GM12878 (cell line): ENCODE measurements at regions not wholly inside any gene's neighbourhood (a gene's known extent, or its start where the extent isn't known, plus 50 kb on each side); places are given as distances from the start of the nearest gene placed in this dataset.

Experiments used
- ATAC-seq: fragments of 200-7000 bp; cut with Tn5 transposase; 3 replicates; pipeline ENCODE4 v1.9.1; 2020; ENCODE audit warnings: mild to moderate bottlenecking, moderate library complexity
- BruUV-seq: library from RNA; stranded (reverse); fragments of 400-500 nt; replicated peaks from 2 replicates; lab custom pipeline; 2021; lab: Mats Ljungman, UMichigan
- CTCF ChIA-PET: fragments of 300-600 bp; sonication (Branson Sonifier 250); formaldehyde crosslinking; extraction: SDS; loops from one replicate; lab custom pipeline; 2021; ENCODE audit warnings: inconsistent platforms; lab: Yijun Ruan, JAX
- POLR2A ChIA-PET: fragments of 350-600 bp; formaldehyde crosslinking; extraction: SDS; loops from one replicate; lab custom pipeline; 2021; ENCODE audit warnings: inconsistent platforms; lab: Charles Lee
- RAD21 ChIA-PET: fragments of 300-600 bp; sonication (Branson Sonifier 250); formaldehyde crosslinking; loops from one replicate; lab custom pipeline; 2023; ENCODE audit warnings: antibody characterized with exemption; ENCODE audit not compliant: unreplicated experiment; lab: Charles Lee
- SMC1A ChIA-PET: fragments of 300-600 bp; sonication (Branson Sonifier 250); formaldehyde crosslinking; loops from one replicate; lab custom pipeline; 2023; ENCODE audit not compliant: unreplicated experiment, uncharacterized antibody; lab: Charles Lee
- DNase-seq: peaks from one replicate; pipeline ENCODE4 v3.0.0-alpha.2; 2011; ENCODE audit warnings: low read depth, low spot score
- FAIRE-seq: peaks from 3 replicates; lab custom pipeline; 2011; peaks lifted over from hg19 to GRCh38; lab: Jason Lieb, UNC
- H2AFZ ChIP-seq: 2 replicates; pipeline ENCODE4 v1.6.0; 2011; ENCODE audit warnings: low read depth, low read length, control low read depth; ENCODE audit not compliant: control insufficient read depth
- H3K27ac ChIP-seq: 2 replicates; pipeline ENCODE4 v1.5.1; 2011; ENCODE audit warnings: control low read depth; ENCODE audit not compliant: control insufficient read depth, insufficient read depth
- H3K27me3 ChIP-seq, 2 experiments: replicated peaks in 1 of 2; 2 replicates each; pipeline versions ENCODE4 v1.6.0 to v1.6.1; 2011; ENCODE audit warnings: low read length in 1 of 2; ENCODE audit not compliant: control insufficient read depth in 2 of 2, insufficient read depth in 2 of 2
- H3K36me3 ChIP-seq, 2 experiments: 2 replicates each; pipeline ENCODE4 v1.5.1; 2011; ENCODE audit warnings: low read length in 1 of 2; ENCODE audit not compliant: control insufficient read depth in 2 of 2, insufficient read depth in 2 of 2
- H3K4me1 ChIP-seq: 2 replicates; pipeline ENCODE4 v1.6.1; 2011; ENCODE audit warnings: mild to moderate bottlenecking, low read length, moderate library complexity, mixed read lengths; ENCODE audit not compliant: control insufficient read depth, insufficient read depth
- H3K4me2 ChIP-seq: 2 replicates; pipeline ENCODE4 v1.6.0; 2011; ENCODE audit warnings: control low read depth; ENCODE audit not compliant: control insufficient read depth, insufficient read depth
- H3K4me3 ChIP-seq: fragments of 200-600 bp; sonication (generic); 2 replicates; pipeline ENCODE4 v1.5.1; 2016
- H3K79me2 ChIP-seq: 2 replicates; pipeline ENCODE4 v1.6.0; 2011; ENCODE audit warnings: low read length; ENCODE audit not compliant: control insufficient read depth, insufficient read depth
- H3K9ac ChIP-seq: 2 replicates; pipeline ENCODE4 v1.8.0; 2011; ENCODE audit warnings: low read length, control low read depth, mixed read lengths; ENCODE audit not compliant: control insufficient read depth, insufficient read depth
- H3K9me3 ChIP-seq: replicated peaks from 3 replicates; pipeline ENCODE4 v1.5.1; 2011; ENCODE audit warnings: mild to moderate bottlenecking, low read length; ENCODE audit not compliant: control insufficient read depth, insufficient read depth
- H4K20me1 ChIP-seq: 2 replicates; pipeline ENCODE4 v1.6.0; 2011; ENCODE audit not compliant: control insufficient read depth, insufficient read depth
- EED ChIP-seq: sonication (generic); IDR thresholded peaks from 2 replicates; pipeline ENCODE4 v1.6.1; 2016; ENCODE audit warnings: antibody characterized with exemption, low read depth
- RBBP5 ChIP-seq: fragments of 200-600 bp; sonication (generic); conservative IDR thresholded peaks from 2 replicates; pipeline ENCODE4 v1.6.1; 2016
- SMAD5 ChIP-seq: IDR thresholded peaks from 2 replicates; pipeline ENCODE4 v1.6.1; 2016; ENCODE audit warnings: antibody characterized with exemption, low read depth
- STAT3 ChIP-seq: IDR thresholded peaks from 2 replicates; pipeline ENCODE4 v1.6.1; 2011; ENCODE audit warnings: low read depth, low read length, improper control_type of control experiment
- ZBED1 ChIP-seq: IDR thresholded peaks from 2 replicates; pipeline ENCODE4 v1.6.1; 2016; ENCODE audit warnings: borderline replicate concordance
- ZNF207 ChIP-seq: fragments of 450-650 bp; IDR thresholded peaks from 2 replicates; pipeline ENCODE4 v1.6.1; 2014; ENCODE audit warnings: antibody characterized with exemption, mild to moderate bottlenecking, borderline replicate concordance
- WGBS: methylation state at CpG from one replicate; pipeline ENCODE4 v1.1.6; 2016; ENCODE audit warnings: low lambda C conversion rate; ENCODE audit not compliant: insufficient replicate concordance, insufficient coverage; ENCODE audit errors: missing lambda C conversion rate; 5-methylcytosine and 5-hydroxymethylcytosine counted together
- in situ Hi-C: fragments of 300-500 bp; cut with MboI; formaldehyde crosslinking; loops from 9 replicates; pipeline ENCODE4 v1.14.3; 2018; ENCODE audit warnings: mixed read lengths
- intact Hi-C: fragments of 100-400 bp; cut with micrococcal nuclease; formaldehyde crosslinking; loops from one replicate; pipeline ENCODE4 v1.14.2; 2022; ENCODE audit not compliant: unreplicated experiment
- TF ChIP-seq, protein P1 (sequence below): fragments of 450-650 bp; formaldehyde crosslinking; IDR thresholded peaks from 2 replicates; pipeline ENCODE4 v1.5.0; 2022; ENCODE audit warnings: mild to moderate bottlenecking, missing genetic modification characterization
- TF ChIP-seq, protein P2 (sequence below): fragments of 450-650 bp; IDR thresholded peaks from 2 replicates; pipeline ENCODE4 v1.6.1; 2017; ENCODE audit warnings: borderline replicate concordance
- TF ChIP-seq, protein P3 (sequence below): fragments of 450-650 bp; IDR thresholded peaks from 2 replicates; pipeline ENCODE4 v1.6.1; 2017; ENCODE audit warnings: mild to moderate bottlenecking, moderate library complexity

DNA sequence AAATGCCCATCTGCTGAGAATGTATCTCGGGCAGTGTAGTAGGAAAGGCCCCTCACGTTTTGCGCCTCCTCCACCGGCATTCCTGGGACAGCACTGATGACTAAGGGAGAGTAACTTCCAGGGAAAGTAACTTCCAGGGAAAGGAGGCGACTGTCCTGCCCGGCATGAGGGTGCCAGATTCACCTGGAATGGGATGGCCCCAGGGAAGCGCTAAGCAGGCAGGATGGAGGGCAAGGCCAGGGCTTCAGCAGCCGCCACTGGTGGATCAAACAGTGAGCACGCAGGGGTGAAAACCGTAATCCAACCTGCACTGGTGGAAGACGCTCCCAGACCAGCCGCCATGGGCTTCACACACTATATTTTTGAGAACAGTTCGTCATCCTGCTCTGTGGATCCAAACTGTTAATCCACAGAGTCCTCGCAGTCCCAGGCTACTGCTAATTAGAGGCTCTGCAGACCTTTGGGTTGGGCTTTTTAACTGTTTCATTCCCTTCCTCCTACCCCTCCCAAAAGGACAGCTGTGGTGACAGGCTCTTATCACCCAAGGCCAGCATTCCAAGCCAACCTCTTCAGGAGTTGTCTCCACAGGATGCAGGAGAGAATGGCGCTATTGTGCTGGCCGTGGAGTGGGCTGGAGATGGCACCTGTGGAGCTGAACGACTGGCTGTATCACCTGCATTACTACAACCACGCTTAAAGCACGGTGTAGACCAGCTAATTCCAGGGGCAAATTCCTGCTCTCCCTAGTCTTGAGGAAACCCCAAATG lies 178.9 kb downstream of the DLL1 start (continued):
- TF ChIP-seq, protein P1, sequence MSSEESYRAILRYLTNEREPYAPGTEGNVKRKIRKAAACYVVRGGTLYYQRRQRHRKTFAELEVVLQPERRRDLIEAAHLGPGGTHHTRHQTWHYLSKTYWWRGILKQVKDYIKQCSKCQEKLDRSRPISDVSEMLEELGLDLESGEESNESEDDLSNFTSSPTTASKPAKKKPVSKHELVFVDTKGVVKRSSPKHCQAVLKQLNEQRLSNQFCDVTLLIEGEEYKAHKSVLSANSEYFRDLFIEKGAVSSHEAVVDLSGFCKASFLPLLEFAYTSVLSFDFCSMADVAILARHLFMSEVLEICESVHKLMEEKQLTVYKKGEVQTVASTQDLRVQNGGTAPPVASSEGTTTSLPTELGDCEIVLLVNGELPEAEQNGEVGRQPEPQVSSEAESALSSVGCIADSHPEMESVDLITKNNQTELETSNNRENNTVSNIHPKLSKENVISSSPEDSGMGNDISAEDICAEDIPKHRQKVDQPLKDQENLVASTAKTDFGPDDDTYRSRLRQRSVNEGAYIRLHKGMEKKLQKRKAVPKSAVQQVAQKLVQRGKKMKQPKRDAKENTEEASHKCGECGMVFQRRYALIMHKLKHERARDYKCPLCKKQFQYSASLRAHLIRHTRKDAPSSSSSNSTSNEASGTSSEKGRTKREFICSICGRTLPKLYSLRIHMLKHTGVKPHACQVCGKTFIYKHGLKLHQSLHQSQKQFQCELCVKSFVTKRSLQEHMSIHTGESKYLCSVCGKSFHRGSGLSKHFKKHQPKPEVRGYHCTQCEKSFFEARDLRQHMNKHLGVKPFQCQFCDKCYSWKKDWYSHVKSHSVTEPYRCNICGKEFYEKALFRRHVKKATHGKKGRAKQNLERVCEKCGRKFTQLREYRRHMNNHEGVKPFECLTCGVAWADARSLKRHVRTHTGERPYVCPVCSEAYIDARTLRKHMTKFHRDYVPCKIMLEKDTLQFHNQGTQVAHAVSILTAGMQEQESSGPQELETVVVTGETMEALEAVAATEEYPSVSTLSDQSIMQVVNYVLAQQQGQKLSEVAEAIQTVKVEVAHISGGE (CRISPR knock-in tag) = no peak
- TF ChIP-seq SMAD5 = no peak
- TF ChIP-seq, all 136 proteins: peak for 0

DNA sequence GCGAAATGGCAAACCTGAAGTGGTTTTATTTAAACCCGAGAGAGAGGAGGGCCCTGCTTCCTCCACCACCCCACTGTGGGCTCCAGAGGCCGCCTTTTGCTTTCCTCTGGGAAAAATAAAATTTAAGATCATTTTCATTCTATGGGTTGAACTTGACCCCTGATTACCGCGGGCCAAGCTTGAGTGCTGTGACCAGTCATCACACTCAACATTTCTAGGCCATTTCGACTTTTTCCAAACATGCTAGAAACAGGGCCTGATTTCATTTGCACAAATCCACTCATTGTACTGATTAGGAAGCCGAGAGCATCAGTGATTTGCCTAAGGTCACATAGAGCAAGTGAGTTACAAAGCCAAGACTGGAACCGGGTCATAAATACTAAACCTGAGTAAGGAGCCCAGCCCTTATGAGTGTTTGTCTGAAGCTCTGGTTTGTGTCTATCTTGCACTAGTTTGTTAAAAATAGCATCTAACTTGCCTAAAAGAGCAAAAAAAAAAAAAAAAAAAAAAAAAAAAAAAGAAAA lies 179.7 kb downstream of the DLL1 start:
- ChIA-PET SMC1A (no interaction called here), RAD21 (no interaction called here), CTCF (no interaction called here), POLR2A (no interaction called here)
- BruUV-seq = no TSS peak
- FAIRE-seq = no peak
- Histone ChIP-seq H3K27me3 (no peaks in the 10 kb centered on the region), H3K9me3 (no peaks in the 10 kb centered on the region), H3K4me2 (no peak overlapping the region), H3K4me1 (no peaks in the 10 kb centered on the region), H3K79me2 (no peaks in the 10 kb centered on the region), H3K4me3 (no peak overlapping the region), H3K27ac (no peak overlapping the region), H2AFZ (no peak overlapping the region), H3K36me3 (no peaks in the 10 kb centered on the region), H4K20me1 (no peaks in the 10 kb centered on the region), H3K9ac (no peak overlapping the region)
- WGBS = 39% methylated on average over 8 of the region's 8 CpGs
- DNase-seq = no peak
- no peak for ATAC-seq
- in situ Hi-C loops (no loop called here), intact Hi-C loops (no loop called here)
- TF ChIP-seq ZBED1 = no peak
- TF ChIP-seq, protein P2, sequence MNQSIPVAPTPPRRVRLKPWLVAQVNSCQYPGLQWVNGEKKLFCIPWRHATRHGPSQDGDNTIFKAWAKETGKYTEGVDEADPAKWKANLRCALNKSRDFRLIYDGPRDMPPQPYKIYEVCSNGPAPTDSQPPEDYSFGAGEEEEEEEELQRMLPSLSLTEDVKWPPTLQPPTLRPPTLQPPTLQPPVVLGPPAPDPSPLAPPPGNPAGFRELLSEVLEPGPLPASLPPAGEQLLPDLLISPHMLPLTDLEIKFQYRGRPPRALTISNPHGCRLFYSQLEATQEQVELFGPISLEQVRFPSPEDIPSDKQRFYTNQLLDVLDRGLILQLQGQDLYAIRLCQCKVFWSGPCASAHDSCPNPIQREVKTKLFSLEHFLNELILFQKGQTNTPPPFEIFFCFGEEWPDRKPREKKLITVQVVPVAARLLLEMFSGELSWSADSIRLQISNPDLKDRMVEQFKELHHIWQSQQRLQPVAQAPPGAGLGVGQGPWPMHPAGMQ = no peak
- no peak for TF ChIP-seq EED
- TF ChIP-seq RBBP5 = no peak
- no peak for TF ChIP-seq STAT3
- TF ChIP-seq, protein P3, sequence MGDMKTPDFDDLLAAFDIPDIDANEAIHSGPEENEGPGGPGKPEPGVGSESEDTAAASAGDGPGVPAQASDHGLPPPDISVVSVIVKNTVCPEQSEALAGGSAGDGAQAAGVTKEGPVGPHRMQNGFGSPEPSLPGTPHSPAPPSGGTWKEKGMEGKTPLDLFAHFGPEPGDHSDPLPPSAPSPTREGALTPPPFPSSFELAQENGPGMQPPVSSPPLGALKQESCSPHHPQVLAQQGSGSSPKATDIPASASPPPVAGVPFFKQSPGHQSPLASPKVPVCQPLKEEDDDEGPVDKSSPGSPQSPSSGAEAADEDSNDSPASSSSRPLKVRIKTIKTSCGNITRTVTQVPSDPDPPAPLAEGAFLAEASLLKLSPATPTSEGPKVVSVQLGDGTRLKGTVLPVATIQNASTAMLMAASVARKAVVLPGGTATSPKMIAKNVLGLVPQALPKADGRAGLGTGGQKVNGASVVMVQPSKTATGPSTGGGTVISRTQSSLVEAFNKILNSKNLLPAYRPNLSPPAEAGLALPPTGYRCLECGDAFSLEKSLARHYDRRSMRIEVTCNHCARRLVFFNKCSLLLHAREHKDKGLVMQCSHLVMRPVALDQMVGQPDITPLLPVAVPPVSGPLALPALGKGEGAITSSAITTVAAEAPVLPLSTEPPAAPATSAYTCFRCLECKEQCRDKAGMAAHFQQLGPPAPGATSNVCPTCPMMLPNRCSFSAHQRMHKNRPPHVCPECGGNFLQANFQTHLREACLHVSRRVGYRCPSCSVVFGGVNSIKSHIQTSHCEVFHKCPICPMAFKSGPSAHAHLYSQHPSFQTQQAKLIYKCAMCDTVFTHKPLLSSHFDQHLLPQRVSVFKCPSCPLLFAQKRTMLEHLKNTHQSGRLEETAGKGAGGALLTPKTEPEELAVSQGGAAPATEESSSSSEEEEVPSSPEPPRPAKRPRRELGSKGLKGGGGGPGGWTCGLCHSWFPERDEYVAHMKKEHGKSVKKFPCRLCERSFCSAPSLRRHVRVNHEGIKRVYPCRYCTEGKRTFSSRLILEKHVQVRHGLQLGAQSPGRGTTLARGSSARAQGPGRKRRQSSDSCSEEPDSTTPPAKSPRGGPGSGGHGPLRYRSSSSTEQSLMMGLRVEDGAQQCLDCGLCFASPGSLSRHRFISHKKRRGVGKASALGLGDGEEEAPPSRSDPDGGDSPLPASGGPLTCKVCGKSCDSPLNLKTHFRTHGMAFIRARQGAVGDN = no peak
- TF ChIP-seq ZNF207 = no peak
